Esophagus muscularis mucosa (tissue), 4 donors: ENCODE measurements at regions not wholly inside any gene's neighbourhood (a gene's known extent, or its start where the extent isn't known, plus 50 kb on each side); places are given as distances from the start of the nearest gene placed in this dataset.

Experiments used
- DNase-seq: peaks from one replicate; pipeline ENCODE4 v3.0.0-alpha.2; 2017; ENCODE audit errors: extremely low spot score
- H3K27ac ChIP-seq, 4 donors: fragments of 200-600 bp; sonication (generic); replicated peaks in 1 of 4; 1 replicate in 3 of 4; 2 replicates in 1 of 4; pipeline ENCODE4 v1.5.1; 2016 to 2019; ENCODE audit warnings: mild to moderate bottlenecking in 1 of 4
- H3K27me3 ChIP-seq, 4 donors: fragments of 200-600 bp; sonication (generic); one replicate each; pipeline versions ENCODE4 v1.5.1 to v1.6.0; 2016 to 2019
- H3K36me3 ChIP-seq, 4 donors: fragments of 200-600 bp; sonication (generic); one replicate each; pipeline ENCODE4 v1.5.1; 2016 to 2019
- H3K4me1 ChIP-seq, 4 donors: fragments of 200-600 bp; sonication (generic); one replicate each; pipeline ENCODE4 v1.5.1; 2016 to 2019
- H3K4me3 ChIP-seq, 4 donors: fragments of 200-600 bp; sonication (generic); 1 replicate in 2 of 4; 2 replicates in 2 of 4; pipeline ENCODE4 v1.5.1; 2016 to 2019; ENCODE audit warnings: mild to moderate bottlenecking in 4 of 4, moderate library complexity in 1 of 4
- H3K9me3 ChIP-seq, 4 donors: fragments of 200-600 bp; sonication (generic); 1 replicate in 3 of 4; 2 replicates in 1 of 4; pipeline ENCODE4 v1.5.1; 2016 to 2019
- CTCF ChIP-seq, 3 experiments: fragments of 200-600 bp in 2 of 3; fragments of 450-650 bp in 1 of 3; sonication (generic) in 2 of 3; IDR thresholded peaks; one replicate each; pipeline ENCODE4 v1.5.1; 2017 to 2019; ENCODE audit warnings: antibody characterized with exemption in 3 of 3, mild to moderate bottlenecking in 2 of 3, moderate library complexity in 1 of 3
- EP300 ChIP-seq: sonication (generic); formaldehyde crosslinking; IDR thresholded peaks from one replicate; pipeline ENCODE4 v1.6.1; 2017; ENCODE audit warnings: antibody characterized with exemption
- POLR2A ChIP-seq: fragments of 450-650 bp; IDR thresholded peaks from one replicate; pipeline ENCODE4 v1.6.1; 2017; ENCODE audit warnings: antibody characterized with exemption, moderate library complexity, mild to moderate bottlenecking, low read depth
- POLR2AphosphoS5 ChIP-seq, 2 donors: sonication (generic); formaldehyde crosslinking; IDR thresholded peaks; one replicate each; pipeline ENCODE4 v1.6.1; 2017; ENCODE audit warnings: antibody characterized with exemption in 2 of 2
- WGBS: methylation state at CpG from one replicate; pipeline ENCODE4 v1.1.5; 2018; 5-methylcytosine and 5-hydroxymethylcytosine counted together
- intact Hi-C: fragments of 100-400 bp; cut with DNase I; formaldehyde crosslinking; loops from one replicate; pipeline ENCODE4 v1.15.1; 2023

- TF ChIP-seq CTCF (IDR thresholded peaks at IDR 0.05) (no peak), EP300 (no peak), POLR2AphosphoS5 (IDR thresholded peaks at IDR 0.05) (no peak), POLR2A (no peak)
- Histone ChIP-seq H3K9me3 (no peaks in the 10 kb centered on the region), H3K36me3 (no peaks in the 10 kb centered on the region), H3K27me3 (no peaks in the 10 kb centered on the region), H3K27ac (no peak overlapping the region), H3K4me3 (no peak overlapping the region), H3K4me1 (no peaks in the 10 kb centered on the region)
- 72% methylated on average over 1 of the region's 1 CpG for WGBS
- intact Hi-C loops = no loop called here
- no peak for DNase-seq
Observed at GRCh38 chr1:87669674-87670073, 341.0 kb downstream of the LMO4 start.

DNA sequence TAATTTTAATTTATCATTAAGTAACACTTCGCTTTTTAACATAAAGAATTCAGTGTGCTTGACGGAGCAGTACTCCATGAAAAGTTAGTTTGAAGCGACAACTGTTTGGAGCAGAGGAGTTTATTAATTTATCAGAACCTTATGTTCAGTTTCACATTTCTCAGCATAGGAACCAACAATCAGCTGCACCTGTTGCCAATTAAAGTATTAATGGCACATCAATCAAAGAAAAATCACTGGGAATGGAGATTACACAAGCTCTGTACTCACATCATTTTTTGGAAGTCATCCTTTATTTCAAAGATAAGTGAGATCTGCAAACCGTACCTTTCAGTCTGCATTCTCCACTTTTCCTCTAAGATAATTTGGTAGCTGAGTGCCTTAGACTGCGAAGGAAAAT is 344.6 kb downstream of the LMO4 start:
- 86% methylated on average over 5 of the region's 5 CpGs for WGBS
- no peaks in the 10 kb centered on the region for H3K4me1 ChIP-seq
- intact Hi-C loops = no loop called here
- DNase-seq = no peak
- no peak overlapping the region for H3K4me3 ChIP-seq
- no peaks in the 10 kb centered on the region for H3K9me3 ChIP-seq
- TF ChIP-seq POLR2AphosphoS5 (IDR thresholded peaks at IDR 0.05) (no peak), POLR2A (no peak), CTCF (IDR thresholded peaks at IDR 0.05) (no peak), EP300 (no peak)
- no peak overlapping the region for H3K27ac ChIP-seq
- no peaks in the 10 kb centered on the region for H3K36me3 ChIP-seq
- no peaks in the 10 kb centered on the region for H3K27me3 ChIP-seq

DNA sequence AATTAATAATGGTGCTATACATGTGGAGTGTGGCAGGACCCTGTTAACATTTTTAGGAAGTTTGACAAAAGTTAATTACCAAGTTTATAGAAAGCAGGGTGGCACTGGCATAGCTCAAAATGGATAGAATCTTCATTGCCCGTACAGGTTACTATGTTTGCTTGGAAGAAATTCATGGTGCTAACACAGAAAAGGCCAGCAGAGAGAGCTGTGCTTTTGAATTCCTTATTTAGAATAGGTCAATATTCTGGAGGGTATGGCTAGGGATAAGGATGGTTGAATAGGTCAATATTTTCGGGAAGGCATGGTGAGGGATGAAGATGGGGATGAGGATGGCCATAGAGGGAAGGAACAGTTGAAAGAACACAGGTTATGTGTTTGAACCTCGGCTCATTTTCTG is 345.1 kb downstream of the LMO4 start:
- Histone ChIP-seq H3K27me3 (no peaks in the 10 kb centered on the region), H3K9me3 (no peaks in the 10 kb centered on the region), H3K27ac (no peak overlapping the region), H3K4me3 (no peak overlapping the region), H3K4me1 (no peaks in the 10 kb centered on the region), H3K36me3 (no peaks in the 10 kb centered on the region)
- no peak for DNase-seq
- 94% methylated on average over 3 of the region's 3 CpGs for WGBS
- TF ChIP-seq CTCF (IDR thresholded peaks at IDR 0.05) (no peak), EP300 (no peak), POLR2A (no peak), POLR2AphosphoS5 (IDR thresholded peaks at IDR 0.05) (no peak)
- intact Hi-C loops = no loop called here

GRCh38 chr1:87674791-87675190 is 346.1 kb downstream of the LMO4 start:
- no peak overlapping the region for H3K4me3 ChIP-seq
- H3K9me3 ChIP-seq = peaks cover 0 to 3% (median 0%) of the 10 kb centered on the region in 4 donors
- no peak for DNase-seq
- H3K27ac ChIP-seq = no peak overlapping the region
- H3K4me1 ChIP-seq = no peaks in the 10 kb centered on the region
- H3K36me3 ChIP-seq = no peaks in the 10 kb centered on the region
- intact Hi-C loops = no loop called here
- no peak for TF ChIP-seq CTCF (IDR thresholded peaks at IDR 0.05)
- no peak for TF ChIP-seq POLR2A
- no peak for TF ChIP-seq EP300
- TF ChIP-seq POLR2AphosphoS5 (IDR thresholded peaks at IDR 0.05) = no peak
- WGBS = 90% methylated on average over 5 of the region's 5 CpGs
- no peaks in the 10 kb centered on the region for H3K27me3 ChIP-seq

GRCh38 chr1:87678266-87678665 is 349.6 kb downstream of the LMO4 start:
- DNase-seq = no peak
- peaks cover 0 to 2% (median 0%) of the 10 kb centered on the region in 4 donors for H3K4me1 ChIP-seq
- WGBS = 54% methylated on average over 1 of the region's 1 CpG
- no peaks in the 10 kb centered on the region for H3K36me3 ChIP-seq
- TF ChIP-seq EP300 (no peak), POLR2A (no peak), CTCF (IDR thresholded peaks at IDR 0.05) (no peak), POLR2AphosphoS5 (IDR thresholded peaks at IDR 0.05) (no peak)
- H3K9me3 ChIP-seq = peaks cover 0 to 3% (median 0%) of the 10 kb centered on the region in 4 donors
- H3K27ac ChIP-seq = no peak overlapping the region
- H3K27me3 ChIP-seq = no peaks in the 10 kb centered on the region
- H3K4me3 ChIP-seq = no peak overlapping the region
- intact Hi-C loops = no loop called here
